G401 (cell line): ENCODE measurements at regions not wholly inside any gene's neighbourhood (a gene's known extent, or its start where the extent isn't known, plus 50 kb on each side); places are given as distances from the start of the nearest gene placed in this dataset.
"Not testable (repeated sequence)": the region's sequence is repeated elsewhere in the genome, so short reads cannot be mapped to it uniquely, and the experiment has no call there.

Experiments used
- DNase-seq: peaks from one replicate; pipeline ENCODE4 v3.0.0-alpha.2; 2015; ENCODE audit warnings: low spot score
- in situ Hi-C: cut with HindIII; loops from 2 replicates; pipeline ENCODE4 v1.10.0; 2016; ENCODE audit warnings: low sequenced_read_pairs, mixed read lengths

- in situ Hi-C loops: no loop called here
- no peak for DNase-seq
These were observed 126.1 kb upstream of the CHODL start for GRCh38 chr21:18118566-18118965.

GRCh38 chr21:18117176-18117575, 127.5 kb upstream of the CHODL start:
- in situ Hi-C loops: no loop called here
- no peak for DNase-seq

DNA sequence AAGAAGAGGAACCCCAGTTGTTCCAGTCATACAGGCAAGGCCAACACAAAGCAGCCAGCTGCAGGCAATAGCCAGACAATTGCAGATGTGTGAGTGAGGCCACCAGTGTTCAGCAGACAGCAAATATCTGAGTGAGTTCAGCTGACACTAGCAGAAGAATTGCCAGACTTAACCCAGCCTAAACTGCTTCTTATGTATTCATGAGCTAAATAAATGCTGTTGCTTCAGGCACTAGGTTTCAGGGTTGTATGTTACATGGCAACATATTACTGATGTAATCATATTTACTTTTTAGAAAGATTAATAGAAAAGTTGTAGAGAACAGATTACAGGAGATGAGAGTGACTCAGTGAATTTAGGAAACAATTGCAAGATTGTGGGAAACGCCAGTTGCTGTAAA, 129.8 kb upstream of the CHODL start:
- no peak for DNase-seq
- in situ Hi-C loops: no loop called here

DNA sequence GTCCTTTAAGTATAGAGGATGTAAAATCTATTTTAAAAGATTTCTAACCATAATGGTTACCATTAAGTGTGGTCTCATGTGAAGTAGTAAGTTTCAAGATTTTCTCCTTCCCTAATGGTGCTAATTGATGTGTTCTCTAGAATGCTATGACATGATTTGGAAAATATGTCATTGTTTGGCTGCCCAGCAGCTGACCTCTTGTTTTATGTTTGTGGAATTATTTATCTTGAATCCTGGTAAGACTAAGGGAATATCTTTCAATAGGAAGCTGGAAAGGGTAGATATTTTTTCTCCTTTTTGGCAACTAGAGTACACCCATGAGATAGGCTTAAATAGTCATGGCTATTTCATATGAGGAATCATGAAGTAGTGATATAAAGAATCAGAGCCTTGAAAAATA, 139.8 kb upstream of the CHODL start:
- in situ Hi-C loops: no loop called here
- no peak for DNase-seq

DNA sequence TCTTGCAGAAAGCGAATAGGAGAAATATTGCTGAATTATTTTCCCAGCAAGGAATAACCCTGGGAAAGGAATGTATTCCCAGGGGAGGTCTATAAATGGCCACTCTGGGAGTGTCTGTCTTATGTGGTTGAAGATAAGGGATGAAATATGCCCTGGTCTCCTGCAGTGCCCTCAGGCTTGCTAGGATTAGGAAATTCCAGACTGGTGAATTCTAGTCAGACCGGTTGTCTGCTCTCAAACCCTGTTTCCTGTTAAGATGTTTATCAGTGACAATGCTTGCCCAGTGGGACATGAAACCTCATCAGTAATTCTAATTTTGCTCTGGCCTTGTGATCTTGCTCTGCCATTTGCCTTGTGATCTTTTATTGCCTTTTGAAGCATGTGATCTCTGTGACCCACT, 148.2 kb upstream of the CHODL start:
- in situ Hi-C loops, DNase-seq: not testable (repeated sequence)

GRCh38 chr21:18089786-18090185, 154.8 kb upstream of the CHODL start:
- DNase-seq: no peak

GRCh38 chr21:18070392-18070791, 174.2 kb upstream of the CHODL start:
- in situ Hi-C loops: no loop called here

More at GRCh38 chr21:18089786-18090185, 154.8 kb upstream of the CHODL start:
- in situ Hi-C loops: no loop called here

GRCh38 chr21:18069875-18070274, 174.8 kb upstream of the CHODL start:
- no peak for DNase-seq
- in situ Hi-C loops: no loop called here

More at GRCh38 chr21:18070392-18070791, 174.2 kb upstream of the CHODL start:
- no peak for DNase-seq

DNA sequence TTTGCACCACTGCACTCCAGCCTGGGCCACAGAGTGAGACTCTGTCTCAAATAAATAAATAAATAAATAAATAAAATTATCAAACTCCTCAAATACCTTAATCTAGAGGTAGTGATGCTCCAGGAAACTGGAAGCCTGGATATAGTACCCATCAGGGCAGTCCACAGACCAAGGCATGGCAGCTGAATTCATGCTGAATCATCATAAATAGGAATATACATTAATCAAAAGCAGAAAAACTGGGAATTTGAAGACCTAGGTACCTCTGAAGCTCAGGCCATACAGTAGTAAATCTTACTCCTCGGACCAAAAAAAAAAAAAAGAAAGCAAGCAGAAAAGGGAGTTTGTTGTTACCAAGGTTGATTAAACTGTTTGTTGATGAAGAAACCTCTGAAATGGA, 184.2 kb upstream of the CHODL start:
- in situ Hi-C loops: no loop called here
- no peak for DNase-seq

- in situ Hi-C loops: no loop called here
- no peak for DNase-seq
These were observed 185.8 kb upstream of the CHODL start for GRCh38 chr21:18058731-18059398.

- in situ Hi-C loops: no loop called here
- DNase-seq: no peak
These were observed 191.5 kb upstream of the CHODL start for GRCh38 chr21:18053151-18053550.

- DNase-seq: peak; percentile 3
- in situ Hi-C loops: no loop called here
These were observed 195.2 kb upstream of the CHODL start for GRCh38 chr21:18049461-18049860.

GRCh38 chr21:18041012-18041411, 203.6 kb upstream of the CHODL start:
- DNase-seq: peak; percentile 8
- in situ Hi-C loops: no loop called here

DNA sequence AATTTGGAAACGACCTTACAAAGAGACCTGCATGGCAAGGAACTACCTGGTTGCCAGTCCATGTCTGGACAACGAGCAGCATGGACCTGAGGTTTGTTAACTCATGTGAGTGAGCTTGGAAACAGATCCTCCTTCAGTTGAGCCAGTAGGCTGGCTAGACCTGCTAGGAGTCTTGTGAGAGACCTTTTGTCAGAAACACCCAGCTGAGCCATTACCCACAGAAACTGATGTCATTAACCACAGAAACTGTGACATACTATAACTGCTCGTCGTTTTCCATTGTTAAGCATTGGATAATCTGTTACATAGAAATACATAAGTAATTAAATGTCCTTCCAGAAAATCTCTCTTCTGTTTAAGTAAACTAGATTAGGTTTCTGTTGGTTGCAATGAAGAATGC, 211.1 kb upstream of the C21orf91 start:
- no peak for DNase-seq
- in situ Hi-C loops: no loop called here

DNA sequence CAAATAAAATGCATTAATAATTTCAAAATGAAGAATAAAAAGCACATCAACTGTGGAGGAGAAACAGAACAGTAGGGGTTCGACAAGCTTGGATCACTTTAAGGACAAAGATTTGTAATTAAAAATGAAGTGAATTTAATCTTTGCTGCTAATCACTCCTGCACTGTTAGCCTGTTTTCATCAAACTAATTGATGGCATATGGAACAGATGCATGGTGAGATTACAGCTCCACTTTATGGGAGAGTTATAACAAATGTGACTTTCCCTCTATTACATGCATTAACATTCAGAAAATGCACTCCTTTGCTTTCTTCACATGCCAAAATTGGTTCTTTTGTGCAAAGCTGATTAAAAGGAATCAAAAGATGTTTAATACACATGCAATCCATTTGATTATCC, 207.2 kb upstream of the C21orf91 start:
- in situ Hi-C loops: no loop called here
- no peak for DNase-seq

DNA sequence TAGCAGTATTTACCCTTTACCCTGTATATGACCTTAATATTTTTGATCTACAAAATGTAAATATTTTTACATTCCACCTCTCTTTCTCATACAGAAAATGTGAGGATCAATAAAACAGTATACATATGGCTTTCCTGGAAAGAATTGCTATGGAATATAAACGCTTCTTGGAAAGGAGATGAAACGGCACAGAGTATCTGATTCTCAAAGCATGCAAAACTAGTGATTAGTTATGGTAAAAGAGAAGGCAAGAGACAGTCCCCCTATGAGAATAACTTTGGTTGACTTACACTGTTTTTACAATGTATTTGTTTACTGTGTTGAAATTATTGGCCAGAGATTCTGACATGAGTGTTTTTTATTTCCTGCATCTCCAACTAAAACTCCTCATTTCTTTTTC, 204.6 kb upstream of the C21orf91 start:
- in situ Hi-C loops: no loop called here
- no peak for DNase-seq

- DNase-seq: no peak
- in situ Hi-C loops: no loop called here
These were observed 204.0 kb upstream of the C21orf91 start for GRCh38 chr21:18023157-18023556.

DNA sequence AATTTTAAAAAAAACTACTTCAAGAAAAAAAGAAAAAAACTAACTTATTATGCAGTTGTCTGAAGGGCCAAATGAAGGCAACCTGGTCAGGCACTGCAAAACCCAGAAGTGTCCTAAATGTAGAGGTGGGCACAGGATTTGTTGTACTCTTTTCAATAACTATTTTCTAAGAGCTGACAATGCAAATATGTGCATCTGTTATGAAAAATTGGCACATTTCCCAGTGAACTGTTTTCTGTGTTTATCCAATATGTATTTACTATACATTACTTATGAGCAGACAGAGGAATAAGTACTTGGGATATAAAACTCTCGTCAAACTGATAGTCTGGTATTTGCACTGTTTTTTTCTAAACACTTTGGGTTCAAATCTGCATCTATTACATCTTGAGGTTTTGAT, 188.0 kb upstream of the C21orf91 start:
- in situ Hi-C loops: no loop called here
- no peak for DNase-seq

GRCh38 chr21:18006691-18007090, 187.5 kb upstream of the C21orf91 start:
- no peak for DNase-seq

DNA sequence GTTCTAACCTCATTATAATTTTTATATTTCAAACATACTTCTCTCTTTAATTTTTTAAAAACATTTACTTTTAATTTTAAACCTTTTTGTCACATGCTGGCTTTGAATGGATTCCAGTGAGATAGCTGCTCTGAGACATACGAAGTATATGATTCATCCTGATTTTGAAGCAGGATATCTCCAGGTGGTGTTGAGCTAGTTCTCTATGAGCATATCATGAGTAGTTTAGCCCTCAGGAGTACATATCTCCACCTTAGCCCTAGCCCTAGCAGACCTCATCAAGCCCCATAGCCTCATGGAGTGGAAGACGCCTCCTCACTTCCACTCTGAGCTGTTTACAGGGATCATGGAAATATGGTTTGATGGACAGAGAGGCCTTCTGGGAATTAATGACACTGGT, 183.2 kb upstream of the C21orf91 start:
- no peak for DNase-seq
- in situ Hi-C loops: no loop called here

More at GRCh38 chr21:18006691-18007090, 187.5 kb upstream of the C21orf91 start:
- in situ Hi-C loops: no loop called here

DNA sequence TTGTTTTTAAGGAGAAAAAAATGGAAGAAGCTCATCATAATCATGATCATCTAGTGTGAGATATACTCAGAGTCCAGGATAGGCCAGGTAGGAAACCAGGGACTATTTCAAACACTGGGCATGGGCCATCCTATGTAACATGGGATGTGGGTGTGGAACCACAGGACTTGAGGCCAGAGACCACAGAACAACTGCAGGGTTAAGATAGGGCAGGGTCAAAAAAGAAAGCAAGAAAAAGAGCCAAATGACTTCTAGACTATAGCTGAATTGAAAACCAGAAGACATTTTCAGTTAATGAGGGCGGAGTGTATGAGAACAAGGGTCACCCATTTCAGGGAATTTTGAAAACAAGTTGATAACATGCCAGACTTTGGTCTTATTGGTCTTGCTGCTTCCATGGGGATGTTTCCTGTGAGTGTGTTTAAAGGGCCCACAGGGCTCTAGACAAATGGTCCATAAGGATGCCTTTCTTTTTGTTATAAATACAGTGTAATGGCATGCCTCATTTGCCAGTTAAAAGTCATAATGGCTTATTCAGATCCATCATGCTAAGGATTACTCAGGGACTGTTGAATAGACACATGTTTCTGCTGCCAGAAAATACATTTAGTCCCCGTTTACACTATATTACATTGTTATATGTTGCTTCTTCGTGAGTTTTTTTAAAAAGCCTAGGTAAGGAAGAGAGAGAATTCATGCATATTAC, 182.0 kb upstream of the C21orf91 start:
- in situ Hi-C loops: no loop called here

More for the DNA sequence above, 182.0 kb upstream of the C21orf91 start:
- no peak for DNase-seq
